ENCODE measurements at regions not wholly inside any gene's neighbourhood (a gene's known extent, or its start where the extent isn't known, plus 50 kb on each side); places are given as distances from the start of the nearest gene placed in this dataset.

- TF ChIP-seq, protein P1, sequence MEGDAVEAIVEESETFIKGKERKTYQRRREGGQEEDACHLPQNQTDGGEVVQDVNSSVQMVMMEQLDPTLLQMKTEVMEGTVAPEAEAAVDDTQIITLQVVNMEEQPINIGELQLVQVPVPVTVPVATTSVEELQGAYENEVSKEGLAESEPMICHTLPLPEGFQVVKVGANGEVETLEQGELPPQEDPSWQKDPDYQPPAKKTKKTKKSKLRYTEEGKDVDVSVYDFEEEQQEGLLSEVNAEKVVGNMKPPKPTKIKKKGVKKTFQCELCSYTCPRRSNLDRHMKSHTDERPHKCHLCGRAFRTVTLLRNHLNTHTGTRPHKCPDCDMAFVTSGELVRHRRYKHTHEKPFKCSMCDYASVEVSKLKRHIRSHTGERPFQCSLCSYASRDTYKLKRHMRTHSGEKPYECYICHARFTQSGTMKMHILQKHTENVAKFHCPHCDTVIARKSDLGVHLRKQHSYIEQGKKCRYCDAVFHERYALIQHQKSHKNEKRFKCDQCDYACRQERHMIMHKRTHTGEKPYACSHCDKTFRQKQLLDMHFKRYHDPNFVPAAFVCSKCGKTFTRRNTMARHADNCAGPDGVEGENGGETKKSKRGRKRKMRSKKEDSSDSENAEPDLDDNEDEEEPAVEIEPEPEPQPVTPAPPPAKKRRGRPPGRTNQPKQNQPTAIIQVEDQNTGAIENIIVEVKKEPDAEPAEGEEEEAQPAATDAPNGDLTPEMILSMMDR (IDR thresholded peaks at IDR 0.05) = no peak
- TF ChIP-seq POLR2A (IDR thresholded peaks at IDR 0.05) = no peak
These were observed 151.7 kb downstream of the TMEM200A start for GRCh38 chr6:130517444-130517931.
